Effector memory CD8-positive, alpha-beta T cell (primary cell): ENCODE measurements at regions not wholly inside any gene's neighbourhood (a gene's known extent, or its start where the extent isn't known, plus 50 kb on each side); places are given as distances from the start of the nearest gene placed in this dataset.

Experiments
- ATAC-seq: fragments of 150-1000 bp; cut with Tn5 transposase; replicated peaks from 2 replicates; pipeline ENCODE4 v1.10.0; 2021; ENCODE audit warnings: mild to moderate bottlenecking, moderate library complexity
- DNase-seq, 3 experiments: peaks; one replicate each; pipeline ENCODE4 v3.0.0; 2021
- H3K27ac Mint-ChIP-seq, 2 donors: one replicate each; pipeline ENCODE4 v1.8.0; 2022; ENCODE audit warnings: mild to moderate bottlenecking in 2 of 2, mixed read lengths in 2 of 2, moderate library complexity in 2 of 2
- H3K27me3 Mint-ChIP-seq, 2 donors: one replicate each; pipeline ENCODE4 v1.8.0; 2022; ENCODE audit warnings: mixed read lengths in 2 of 2
- H3K36me3 Mint-ChIP-seq: one replicate; pipeline ENCODE4 v1.8.0; 2022; ENCODE audit warnings: mild to moderate bottlenecking, moderate library complexity, mixed read lengths; ENCODE audit not compliant: insufficient read depth
- H3K4me1 Mint-ChIP-seq, 2 donors: one replicate each; pipeline ENCODE4 v1.8.0; 2022; ENCODE audit warnings: low read depth in 2 of 2, mixed read lengths in 2 of 2
- H3K4me3 Mint-ChIP-seq, 2 donors: one replicate each; pipeline ENCODE4 v1.8.0; 2022; ENCODE audit warnings: mild to moderate bottlenecking in 2 of 2, mixed read lengths in 2 of 2, moderate library complexity in 2 of 2
- H3K9me3 Mint-ChIP-seq, 2 donors: one replicate each; pipeline ENCODE4 v1.8.0; 2022; ENCODE audit warnings: mixed read lengths in 2 of 2

GRCh38 chr3:34793057-34793456 is 846.3 kb upstream of the ARPP21 start:
- no peak overlapping the region for H3K4me3 Mint-ChIP-seq
- H3K36me3 Mint-ChIP-seq, result no peaks in the 10 kb centered on the region
- H3K27ac Mint-ChIP-seq, result no peak overlapping the region
- no peaks in the 10 kb centered on the region for H3K27me3 Mint-ChIP-seq
- peaks cover 4 to 7% of the 10 kb centered on the region in 2 donors for H3K9me3 Mint-ChIP-seq
- no peaks in the 10 kb centered on the region for H3K4me1 Mint-ChIP-seq
- no peak for ATAC-seq
- DNase-seq, result no peak

GRCh38 chr3:34807611-34808010 is 831.7 kb upstream of the ARPP21 start:
- Mint-ChIP-seq H3K27ac (no peak overlapping the region), H3K27me3 (no peaks in the 10 kb centered on the region), H3K4me1 (no peaks in the 10 kb centered on the region), H3K9me3 (peaks cover 0 to 6% of the 10 kb centered on the region in 2 donors), H3K36me3 (no peaks in the 10 kb centered on the region), H3K4me3 (no peak overlapping the region)
- DNase-seq, result no peak
- ATAC-seq, result no peak

- Mint-ChIP-seq H3K4me1 (no peaks in the 10 kb centered on the region), H3K27me3 (no peaks in the 10 kb centered on the region), H3K27ac (no peak overlapping the region), H3K4me3 (no peak overlapping the region), H3K9me3 (peaks cover 0 to 6% of the 10 kb centered on the region in 2 donors), H3K36me3 (no peaks in the 10 kb centered on the region)
- no peak for DNase-seq
- no peak for ATAC-seq
Observed at GRCh38 chr3:34808287-34808686, 831.0 kb upstream of the ARPP21 start.

GRCh38 chr3:34828847-34829246 is 810.5 kb upstream of the ARPP21 start:
- ATAC-seq (no peak), DNase-seq (no peak)
- H3K27me3 Mint-ChIP-seq, result no peaks in the 10 kb centered on the region
- H3K9me3 Mint-ChIP-seq, result peaks cover 6 to 11% of the 10 kb centered on the region in 2 donors
- no peak overlapping the region for H3K4me3 Mint-ChIP-seq
- no peak overlapping the region for H3K27ac Mint-ChIP-seq
- H3K36me3 Mint-ChIP-seq, result no peaks in the 10 kb centered on the region
- no peaks in the 10 kb centered on the region for H3K4me1 Mint-ChIP-seq

GRCh38 chr3:34832865-34833508 is 806.3 kb upstream of the ARPP21 start:
- Mint-ChIP-seq H3K4me3 (no peak overlapping the region), H3K36me3 (no peaks in the 10 kb centered on the region), H3K27me3 (no peaks in the 10 kb centered on the region), H3K27ac (no peak overlapping the region), H3K4me1 (no peaks in the 10 kb centered on the region), H3K9me3 (peaks cover 9 to 11% of the 10 kb centered on the region in 2 donors)
- no peak for DNase-seq
- no peak for ATAC-seq

GRCh38 chr3:34837848-34838741 is 801.2 kb upstream of the ARPP21 start:
- ATAC-seq (no peak), DNase-seq (no peak)
- H3K27me3 Mint-ChIP-seq, result no peaks in the 10 kb centered on the region
- H3K36me3 Mint-ChIP-seq, result no peaks in the 10 kb centered on the region
- H3K27ac Mint-ChIP-seq, result no peak overlapping the region
- H3K4me3 Mint-ChIP-seq, result no peak overlapping the region
- H3K4me1 Mint-ChIP-seq, result no peaks in the 10 kb centered on the region
- H3K9me3 Mint-ChIP-seq, result peaks cover 14 to 20% of the 10 kb centered on the region in 2 donors

GRCh38 chr3:34842706-34843480 is 796.4 kb upstream of the ARPP21 start:
- H3K27ac Mint-ChIP-seq, result no peak overlapping the region
- ATAC-seq (no peak), DNase-seq (no peak)
- no peaks in the 10 kb centered on the region for H3K36me3 Mint-ChIP-seq
- no peak overlapping the region for H3K4me3 Mint-ChIP-seq
- no peaks in the 10 kb centered on the region for H3K4me1 Mint-ChIP-seq
- H3K9me3 Mint-ChIP-seq, result peaks cover 13 to 15% of the 10 kb centered on the region in 2 donors
- no peaks in the 10 kb centered on the region for H3K27me3 Mint-ChIP-seq

GRCh38 chr3:34844323-34844620 is 795.1 kb upstream of the ARPP21 start:
- H3K9me3 Mint-ChIP-seq, result peaks cover 7 to 10% of the 10 kb centered on the region in 2 donors
- no peaks in the 10 kb centered on the region for H3K27me3 Mint-ChIP-seq
- no peak overlapping the region for H3K27ac Mint-ChIP-seq
- H3K4me1 Mint-ChIP-seq, result no peaks in the 10 kb centered on the region
- H3K36me3 Mint-ChIP-seq, result no peaks in the 10 kb centered on the region
- DNase-seq (no peak), ATAC-seq (no peak)
- no peak overlapping the region for H3K4me3 Mint-ChIP-seq

GRCh38 chr3:34851137-34851536 is 788.2 kb upstream of the ARPP21 start:
- no peak for ATAC-seq
- DNase-seq, result no peak
- Mint-ChIP-seq H3K27me3 (no peaks in the 10 kb centered on the region), H3K36me3 (no peaks in the 10 kb centered on the region), H3K4me3 (no peak overlapping the region), H3K4me1 (no peaks in the 10 kb centered on the region), H3K27ac (no peak overlapping the region), H3K9me3 (peaks cover 6 to 11% of the 10 kb centered on the region in 2 donors)

- DNase-seq (no peak), ATAC-seq (no peak)
- Mint-ChIP-seq H3K9me3 (peaks cover 6 to 11% of the 10 kb centered on the region in 2 donors), H3K27ac (no peak overlapping the region), H3K4me1 (no peaks in the 10 kb centered on the region), H3K27me3 (no peaks in the 10 kb centered on the region), H3K36me3 (no peaks in the 10 kb centered on the region), H3K4me3 (no peak overlapping the region)
Observed at GRCh38 chr3:34852844-34853439, 786.4 kb upstream of the ARPP21 start.

- ATAC-seq (no peak), DNase-seq (no peak)
- peaks cover 5 to 11% of the 10 kb centered on the region in 2 donors for H3K9me3 Mint-ChIP-seq
- H3K27ac Mint-ChIP-seq, result no peak overlapping the region
- no peaks in the 10 kb centered on the region for H3K27me3 Mint-ChIP-seq
- no peaks in the 10 kb centered on the region for H3K36me3 Mint-ChIP-seq
- H3K4me3 Mint-ChIP-seq, result no peak overlapping the region
- no peaks in the 10 kb centered on the region for H3K4me1 Mint-ChIP-seq
Observed at GRCh38 chr3:34856081-34856947, 783.0 kb upstream of the ARPP21 start.

- Mint-ChIP-seq H3K9me3 (peaks cover 1 to 4% of the 10 kb centered on the region in 2 donors), H3K4me1 (no peaks in the 10 kb centered on the region), H3K27me3 (no peaks in the 10 kb centered on the region), H3K27ac (no peak overlapping the region), H3K36me3 (no peaks in the 10 kb centered on the region), H3K4me3 (no peak overlapping the region)
- ATAC-seq (no peak), DNase-seq (no peak)
Observed at GRCh38 chr3:34858067-34858660, 781.2 kb upstream of the ARPP21 start.
